ENCODE measurements at regions not wholly inside any gene's neighbourhood (a gene's known extent, or its start where the extent isn't known, plus 50 kb on each side); places are given as distances from the start of the nearest gene placed in this dataset.

DNA sequence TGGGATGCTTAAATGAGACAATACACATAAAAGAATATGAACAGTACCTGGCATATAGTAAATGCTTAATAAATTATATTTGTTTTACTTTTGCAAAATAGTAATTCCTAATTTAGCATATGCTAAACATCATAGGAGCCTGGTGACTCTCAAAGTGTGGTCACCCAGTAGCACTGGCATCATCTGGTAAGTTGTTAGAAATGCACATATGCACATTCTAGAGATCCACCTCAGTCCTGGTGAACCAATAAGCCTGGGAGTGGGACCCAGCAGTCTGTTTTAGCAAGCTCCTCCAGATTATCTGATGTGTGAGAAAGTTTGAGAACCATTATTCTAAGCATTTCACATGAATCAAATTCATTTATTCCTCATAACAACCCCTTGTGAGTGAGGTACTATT lies 830.4 kb downstream of the RPA4 start:
- TF ChIP-seq, protein P1, sequence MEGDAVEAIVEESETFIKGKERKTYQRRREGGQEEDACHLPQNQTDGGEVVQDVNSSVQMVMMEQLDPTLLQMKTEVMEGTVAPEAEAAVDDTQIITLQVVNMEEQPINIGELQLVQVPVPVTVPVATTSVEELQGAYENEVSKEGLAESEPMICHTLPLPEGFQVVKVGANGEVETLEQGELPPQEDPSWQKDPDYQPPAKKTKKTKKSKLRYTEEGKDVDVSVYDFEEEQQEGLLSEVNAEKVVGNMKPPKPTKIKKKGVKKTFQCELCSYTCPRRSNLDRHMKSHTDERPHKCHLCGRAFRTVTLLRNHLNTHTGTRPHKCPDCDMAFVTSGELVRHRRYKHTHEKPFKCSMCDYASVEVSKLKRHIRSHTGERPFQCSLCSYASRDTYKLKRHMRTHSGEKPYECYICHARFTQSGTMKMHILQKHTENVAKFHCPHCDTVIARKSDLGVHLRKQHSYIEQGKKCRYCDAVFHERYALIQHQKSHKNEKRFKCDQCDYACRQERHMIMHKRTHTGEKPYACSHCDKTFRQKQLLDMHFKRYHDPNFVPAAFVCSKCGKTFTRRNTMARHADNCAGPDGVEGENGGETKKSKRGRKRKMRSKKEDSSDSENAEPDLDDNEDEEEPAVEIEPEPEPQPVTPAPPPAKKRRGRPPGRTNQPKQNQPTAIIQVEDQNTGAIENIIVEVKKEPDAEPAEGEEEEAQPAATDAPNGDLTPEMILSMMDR (conservative IDR thresholded peaks at IDR 0.05): no peak
- no peak for TF ChIP-seq ZFX (IDR thresholded peaks at IDR 0.05)
